ENCODE measurements at regions not wholly inside any gene's neighbourhood (a gene's known extent, or its start where the extent isn't known, plus 50 kb on each side); places are given as distances from the start of the nearest gene placed in this dataset.

DNA sequence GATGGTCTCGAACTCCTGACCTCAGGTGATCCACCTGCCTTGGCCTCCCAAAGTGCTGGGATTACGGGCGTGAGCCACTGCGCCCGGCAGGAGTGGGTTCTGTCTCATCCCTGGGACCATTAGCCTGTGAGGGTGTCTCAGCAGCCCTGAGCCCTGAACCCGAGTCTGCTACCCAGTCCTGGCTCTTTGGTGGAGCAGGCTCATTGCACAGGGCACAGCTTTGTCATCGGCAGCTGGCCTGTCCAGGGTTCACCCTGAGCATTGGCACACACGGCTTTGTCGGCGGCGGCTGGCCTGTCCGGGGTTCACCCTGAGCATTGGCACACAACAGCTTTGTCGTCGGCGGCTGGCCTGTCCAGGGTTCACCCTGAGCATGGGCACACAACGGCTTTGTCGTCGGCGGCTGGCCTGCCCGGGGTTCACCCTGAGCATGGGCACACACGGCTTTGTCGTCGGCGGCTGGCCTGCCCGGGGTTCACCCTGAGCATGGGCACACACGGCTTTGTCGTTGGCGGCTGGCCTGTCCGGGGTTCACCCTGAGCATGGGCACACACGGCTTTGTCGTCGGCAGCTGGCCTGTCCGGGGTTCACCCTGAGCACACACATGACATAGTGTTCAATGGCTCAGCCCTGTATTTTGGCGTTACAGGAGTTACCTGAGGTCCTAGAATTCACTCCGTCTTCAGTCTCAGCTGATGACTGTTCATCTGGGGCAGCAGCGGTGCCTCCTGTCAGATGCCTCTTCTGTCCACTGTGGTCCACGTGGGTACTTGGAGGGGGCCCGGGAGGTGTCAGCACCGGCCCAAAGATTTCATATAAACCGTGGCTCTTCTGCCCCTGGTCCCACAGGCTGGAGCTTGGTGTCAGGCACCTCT, 1082.5 kb downstream of the BRD1 start:
- no peak for DNase-seq

DNA sequence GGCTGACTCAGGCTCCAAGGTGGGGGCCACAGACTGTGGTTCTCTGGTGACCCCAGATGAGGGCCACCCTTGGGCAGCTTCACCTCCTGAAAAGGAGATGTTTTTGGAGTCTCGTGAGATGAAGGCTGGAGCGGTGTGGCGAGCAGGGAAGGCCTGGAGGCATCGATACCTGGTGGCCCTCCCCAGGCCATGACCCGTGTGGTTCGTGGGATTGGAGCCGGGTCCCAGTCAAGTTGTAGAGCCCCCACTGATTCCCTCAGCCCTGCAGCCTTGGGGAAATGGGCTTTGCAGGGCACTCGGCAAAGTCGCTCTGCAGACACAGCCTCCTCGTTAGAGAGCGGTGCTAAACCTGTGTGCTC, 1083.4 kb downstream of the BRD1 start:
- no peak for DNase-seq

DNA sequence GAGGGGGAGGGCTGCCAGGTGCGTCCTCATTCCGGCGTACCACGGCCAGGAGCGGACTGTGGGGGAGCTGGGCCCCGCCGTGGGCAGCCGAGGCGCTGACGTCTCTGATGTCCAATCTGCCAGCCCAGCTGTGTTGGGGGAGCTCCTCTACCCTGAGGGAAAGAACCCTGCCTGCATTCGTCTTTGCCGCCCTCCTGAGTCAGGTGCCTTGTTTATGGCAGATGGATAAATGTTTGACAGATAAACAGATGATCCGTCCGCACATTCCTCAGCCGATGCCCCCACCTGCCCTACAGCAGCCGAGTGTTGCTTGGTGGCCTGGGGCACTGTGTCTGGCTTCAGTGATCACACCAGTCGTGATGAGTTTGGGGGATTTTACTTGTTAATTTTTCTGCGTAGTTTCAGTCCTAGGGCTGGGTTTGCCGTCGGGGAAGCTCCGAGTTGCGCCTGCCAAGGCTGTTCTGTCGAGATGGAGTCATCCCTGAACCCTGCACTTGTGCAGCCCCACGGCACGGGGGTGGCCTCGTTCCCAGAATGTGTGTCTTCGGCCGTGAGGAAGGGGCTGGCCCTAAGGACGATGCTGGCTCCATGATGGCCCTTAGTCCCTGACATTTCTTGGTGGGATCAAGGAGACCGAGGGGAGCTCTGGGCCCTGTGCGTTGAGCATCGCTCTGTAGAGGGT, 1083.9 kb downstream of the BRD1 start:
- no peak for DNase-seq

DNA sequence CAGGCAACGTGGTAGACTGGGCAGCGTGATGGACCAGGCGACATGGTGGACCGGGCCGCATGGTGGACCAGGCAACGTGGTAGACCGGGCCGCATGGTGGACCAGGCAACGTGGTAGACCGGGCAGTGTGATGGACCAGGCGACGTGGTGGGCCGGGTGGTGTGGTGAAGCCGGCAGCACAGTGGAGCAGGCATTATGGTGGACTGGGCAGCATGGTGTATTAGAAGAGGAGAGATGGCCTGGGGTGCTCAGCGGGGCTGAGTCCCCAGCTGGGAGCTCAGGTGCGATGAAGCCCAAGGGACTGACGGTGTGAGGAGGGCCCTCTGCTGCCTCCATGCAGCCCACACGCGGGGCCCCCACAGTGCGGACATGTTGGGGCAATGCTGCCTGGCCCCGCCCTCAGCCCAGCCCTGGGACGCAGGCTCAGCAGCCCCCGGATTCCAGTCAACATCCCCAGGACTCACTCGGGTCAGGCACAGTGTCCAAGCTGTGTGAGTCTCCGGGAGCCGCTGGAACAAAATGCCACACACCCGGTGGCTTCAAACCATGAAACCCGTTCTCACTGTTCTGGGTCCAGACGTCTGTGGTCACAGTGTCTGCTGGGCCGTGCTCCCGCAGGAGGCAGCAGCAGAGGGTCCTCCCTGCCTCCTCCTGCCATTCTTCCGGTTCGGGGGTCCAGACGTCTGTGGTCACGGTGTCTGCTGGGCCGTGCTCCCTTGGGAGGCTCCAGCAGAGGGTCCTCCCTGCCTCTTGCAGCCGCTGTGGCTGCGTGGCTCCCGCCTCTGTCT, 1084.9 kb downstream of the BRD1 start:
- no peak for DNase-seq

DNA sequence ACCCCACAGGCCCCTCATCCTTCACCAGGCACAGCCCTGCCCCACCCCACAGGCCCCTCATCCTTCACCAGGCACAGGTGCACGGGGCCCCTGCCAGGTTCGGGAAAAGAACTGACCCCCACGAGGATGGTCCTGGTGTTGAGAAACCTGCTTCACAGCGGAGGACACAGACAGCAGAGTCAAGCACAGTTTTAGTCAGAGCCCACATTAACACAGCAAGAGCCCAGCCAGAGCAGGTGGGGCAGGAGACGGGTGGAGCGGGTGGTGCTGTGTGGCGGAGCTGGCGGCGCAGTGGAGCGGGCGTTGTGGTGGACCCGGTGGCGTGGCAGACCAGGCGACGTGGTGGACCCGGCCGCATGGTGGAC, 1085.5 kb downstream of the BRD1 start:
- DNase-seq, result no peak

DNA sequence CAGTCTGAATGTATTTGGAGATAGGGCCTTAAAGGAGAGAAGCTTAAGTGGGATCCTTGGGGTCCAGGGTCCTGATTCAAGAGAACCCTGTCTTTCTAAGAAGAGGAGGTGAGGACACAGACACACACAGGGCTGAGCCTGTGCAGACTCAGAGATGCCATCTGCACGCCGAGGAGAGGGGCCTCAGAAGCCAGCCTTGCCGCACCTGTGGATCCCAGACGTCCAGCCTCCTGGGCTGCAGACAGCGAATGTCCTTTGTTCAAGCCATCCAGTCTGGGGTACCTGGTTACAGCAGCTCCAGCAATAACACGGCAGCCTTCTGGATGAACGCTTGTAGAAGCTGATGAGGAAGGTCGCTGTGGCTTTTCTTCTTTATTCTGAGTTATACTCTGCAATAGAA, 1086.1 kb downstream of the BRD1 start:
- DNase-seq, result no peak

DNA sequence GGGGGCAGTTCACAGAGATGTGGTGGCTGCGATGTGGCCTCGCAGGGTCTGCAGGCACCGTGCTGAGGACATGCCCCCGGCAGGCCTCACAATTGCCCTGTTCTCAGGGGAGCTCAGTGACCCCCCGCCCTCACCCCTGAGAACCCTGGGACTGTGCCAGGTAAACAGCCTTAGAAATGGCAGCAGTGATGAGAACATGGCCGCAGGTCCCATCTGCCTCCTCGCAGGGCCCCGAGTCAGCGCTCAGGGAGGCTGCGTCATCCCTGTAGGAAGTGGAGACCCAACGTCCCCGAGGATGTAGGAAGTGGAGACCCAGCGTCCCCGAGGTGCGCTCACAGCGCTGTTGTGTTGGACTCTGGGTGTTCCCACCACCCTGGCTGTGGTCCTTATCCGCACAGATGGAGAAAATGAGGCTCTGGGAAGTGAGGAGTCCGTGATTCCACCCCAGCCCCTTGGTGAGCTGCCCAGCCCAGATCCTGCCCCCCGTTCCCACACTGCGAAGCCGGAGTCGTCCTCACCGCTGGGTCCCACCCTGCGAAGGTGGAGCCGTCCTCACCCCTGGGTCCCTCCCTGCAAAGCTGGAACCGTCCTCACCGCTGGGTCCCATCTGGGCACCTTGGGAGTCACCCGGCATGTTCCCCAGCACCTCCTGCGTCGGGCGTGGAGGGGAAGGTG, 1086.8 kb downstream of the BRD1 start:
- DNase-seq, result no peak

DNA sequence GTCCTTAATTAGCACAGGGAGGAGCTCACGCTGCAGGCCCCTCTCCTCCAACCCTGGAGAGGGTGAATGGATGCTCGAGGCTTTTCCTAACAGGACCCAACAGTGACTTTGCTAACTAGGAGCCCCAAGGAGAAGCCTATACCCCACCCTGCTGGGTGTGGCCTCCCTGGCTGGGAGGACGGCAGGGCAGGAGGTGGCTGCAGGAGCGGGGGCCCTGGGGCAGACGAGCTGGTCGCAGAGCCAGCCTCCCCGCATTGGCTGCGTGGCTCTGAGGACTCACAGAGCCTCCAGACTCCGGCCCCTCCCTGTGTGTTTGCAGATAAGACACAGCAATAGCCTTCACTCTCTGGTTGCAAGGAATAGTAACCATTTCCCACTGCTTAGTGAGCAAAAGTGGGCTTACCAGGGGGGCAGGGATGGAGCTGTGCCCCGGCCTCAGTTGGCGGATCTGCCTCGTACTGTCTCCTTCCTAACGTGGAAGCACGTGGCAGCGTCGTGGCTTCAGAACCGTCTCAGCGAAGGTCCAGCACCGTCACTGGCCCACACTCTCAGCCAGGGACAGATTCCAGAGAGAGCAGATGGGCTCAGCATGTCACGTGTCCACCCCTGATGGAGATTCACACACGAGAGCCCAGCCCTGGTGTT, 1087.5 kb downstream of the BRD1 start:
- no peak for DNase-seq

DNA sequence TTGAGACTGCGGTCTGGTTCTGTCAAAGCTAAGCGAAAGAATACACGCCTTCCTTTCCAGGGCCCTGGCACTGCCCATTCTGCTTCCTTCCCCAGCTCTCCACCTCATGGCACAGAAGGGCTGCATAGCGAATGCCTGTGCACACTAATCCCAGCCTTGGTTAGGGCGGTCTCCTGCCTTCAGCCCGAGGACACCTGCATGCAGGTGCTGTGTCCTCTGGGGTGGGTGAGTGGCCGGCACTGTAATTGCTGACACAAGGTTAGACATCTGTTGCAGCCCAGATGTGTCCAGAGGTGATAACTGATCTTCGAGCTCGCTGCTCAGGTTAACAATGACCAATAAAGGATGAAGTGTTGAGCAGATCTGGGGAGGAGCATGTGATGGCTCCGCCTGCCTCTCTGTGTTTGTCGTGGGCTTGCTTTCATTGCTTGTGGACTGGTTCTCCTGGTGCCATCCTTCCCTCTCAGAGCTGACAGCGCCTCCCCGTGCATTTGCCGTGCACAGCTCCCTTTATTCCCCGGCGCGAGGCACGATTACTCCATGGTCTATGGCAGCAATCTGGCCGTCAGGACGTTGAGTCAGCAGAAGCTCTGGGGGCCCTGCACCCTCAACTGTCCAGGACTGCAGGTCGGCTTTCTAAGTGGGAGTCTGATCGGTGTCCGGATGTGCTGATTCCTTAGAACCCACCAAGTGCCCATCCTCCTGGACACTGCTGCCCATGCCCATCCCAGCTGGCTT, 1088.2 kb downstream of the BRD1 start:
- no peak for DNase-seq

DNA sequence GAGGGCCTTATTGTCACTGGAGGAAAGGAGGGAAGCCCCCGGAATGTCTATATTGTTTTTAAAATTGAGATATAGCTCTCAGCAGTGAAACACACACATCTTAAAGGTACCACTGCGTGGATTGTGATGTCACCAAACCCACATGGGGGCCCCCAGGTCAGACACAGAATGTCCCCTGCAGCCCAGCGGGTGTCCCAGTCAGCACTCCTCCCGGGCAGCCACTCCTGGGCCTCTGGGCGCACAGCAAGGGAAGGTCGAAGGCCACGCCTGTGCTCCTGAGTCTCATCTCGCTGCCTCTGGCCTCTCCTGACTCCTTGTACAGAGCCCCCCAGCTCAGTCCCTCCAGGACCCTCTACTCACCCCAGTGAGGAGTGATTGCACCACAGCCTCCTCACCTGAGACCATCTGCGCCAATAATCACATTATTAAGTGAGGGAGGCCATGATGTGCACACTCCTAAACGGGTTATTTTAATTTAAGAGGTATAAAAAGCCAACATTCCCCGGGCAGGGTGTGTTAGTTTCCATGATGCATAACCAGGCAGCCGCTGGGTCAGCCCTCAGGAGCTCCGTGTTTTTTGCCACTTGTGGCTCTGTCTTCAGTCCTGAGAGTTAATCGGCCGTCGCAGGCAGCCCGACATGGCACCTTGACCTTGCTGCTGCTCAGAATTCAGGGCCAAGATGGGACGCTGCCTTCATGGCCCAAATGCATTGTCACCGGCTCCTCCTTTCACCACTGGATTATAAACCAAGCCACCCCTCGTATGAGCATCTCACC, 1089.3 kb downstream of the BRD1 start:
- no peak for DNase-seq

DNA sequence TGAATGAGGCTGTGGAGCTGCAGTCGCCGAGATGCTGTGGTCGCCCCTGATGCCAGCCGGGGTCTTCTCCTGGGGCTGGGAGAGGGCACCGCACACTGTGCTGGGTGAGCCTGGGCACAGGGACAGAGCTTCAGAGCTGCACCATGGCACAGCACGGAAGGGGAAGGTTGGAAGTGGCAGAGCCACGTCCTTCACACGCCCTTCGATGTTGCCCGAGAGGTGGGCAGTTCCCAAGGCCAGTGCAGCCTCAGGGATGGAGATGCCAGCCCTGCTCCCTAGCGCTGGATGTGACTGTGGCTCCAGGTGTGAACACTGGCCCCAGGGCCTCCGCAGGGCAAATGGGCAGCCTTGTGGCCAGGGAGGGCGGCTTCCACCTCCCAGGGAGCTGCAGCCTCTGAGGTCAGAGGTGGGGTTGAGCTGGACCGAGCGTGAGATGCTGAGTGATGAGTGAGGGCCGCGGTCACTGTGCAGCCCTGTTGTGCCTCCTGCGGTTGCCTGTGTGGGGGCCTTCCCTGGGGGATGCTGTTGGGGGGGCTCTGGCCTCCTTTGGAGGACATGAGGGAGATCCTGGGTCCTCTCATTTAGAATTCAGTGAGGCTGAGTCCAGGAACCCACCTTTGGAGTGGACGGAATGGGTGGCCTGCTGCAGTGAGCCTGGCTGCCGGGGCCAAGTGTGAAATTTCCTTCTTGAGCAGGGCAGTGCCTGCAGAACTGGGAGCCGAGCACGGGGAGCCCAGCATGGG, 1090.0 kb downstream of the BRD1 start:
- DNase-seq, result no peak

DNA sequence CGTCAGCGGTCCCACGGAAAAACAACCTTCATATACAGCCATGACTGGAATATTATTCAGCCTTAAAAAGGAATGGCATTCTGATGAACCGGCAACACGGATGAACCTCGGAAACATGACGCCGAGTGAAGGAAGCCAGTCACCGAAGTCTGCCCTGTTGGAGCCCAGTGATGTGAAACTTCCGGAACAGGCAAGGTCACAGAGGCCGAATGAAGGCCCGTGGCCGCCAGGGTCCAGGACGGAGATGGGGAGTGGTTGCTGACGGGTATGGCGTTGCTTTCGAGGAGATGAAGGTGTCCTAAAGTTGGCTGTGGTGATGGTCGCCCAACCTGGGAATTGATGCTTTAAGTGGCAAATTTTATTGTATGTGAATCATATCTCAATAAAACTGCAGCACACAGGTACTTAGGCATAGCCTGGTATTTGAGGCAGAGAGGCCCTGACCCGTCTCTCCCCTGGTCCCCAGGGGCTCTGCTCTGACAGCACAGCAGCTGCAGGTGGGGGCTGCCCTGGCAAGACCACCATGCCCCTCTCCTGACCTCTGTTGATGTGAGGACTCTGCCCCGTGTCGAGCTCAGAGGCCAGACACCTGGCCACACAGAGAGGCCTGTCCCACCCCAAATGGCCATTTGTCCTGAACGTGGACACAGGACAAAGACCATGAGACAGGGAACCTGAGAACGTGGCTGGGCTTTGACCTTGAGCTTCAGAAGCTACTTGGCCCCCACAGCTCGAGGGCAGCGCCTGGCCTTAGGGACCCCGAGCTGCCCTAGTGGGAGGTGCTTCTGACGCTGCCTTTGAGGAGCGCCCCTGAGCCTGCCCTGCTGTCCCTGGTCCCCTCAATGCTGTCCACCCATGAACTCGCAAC, 1090.8 kb downstream of the BRD1 start:
- no peak for DNase-seq

DNA sequence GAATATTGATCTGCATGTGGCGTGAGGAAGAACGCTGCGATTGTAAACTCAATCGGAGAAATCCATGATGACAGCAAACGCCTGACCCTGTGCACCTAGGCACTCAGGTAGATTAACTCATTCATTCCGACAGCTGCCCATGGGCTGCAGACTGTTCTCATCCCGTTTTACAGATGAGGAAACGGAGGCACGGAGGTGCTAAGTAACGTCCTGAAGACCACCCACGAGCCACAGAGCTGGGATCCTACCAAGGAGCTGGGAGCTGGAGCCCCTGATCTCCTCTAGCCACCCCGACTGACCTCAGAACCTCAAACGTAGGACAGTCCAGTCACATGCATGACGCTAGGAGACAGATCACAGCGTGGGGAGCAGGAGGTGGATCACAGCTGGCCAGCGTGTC, 1092.7 kb downstream of the BRD1 start:
- DNase-seq, result no peak

DNA sequence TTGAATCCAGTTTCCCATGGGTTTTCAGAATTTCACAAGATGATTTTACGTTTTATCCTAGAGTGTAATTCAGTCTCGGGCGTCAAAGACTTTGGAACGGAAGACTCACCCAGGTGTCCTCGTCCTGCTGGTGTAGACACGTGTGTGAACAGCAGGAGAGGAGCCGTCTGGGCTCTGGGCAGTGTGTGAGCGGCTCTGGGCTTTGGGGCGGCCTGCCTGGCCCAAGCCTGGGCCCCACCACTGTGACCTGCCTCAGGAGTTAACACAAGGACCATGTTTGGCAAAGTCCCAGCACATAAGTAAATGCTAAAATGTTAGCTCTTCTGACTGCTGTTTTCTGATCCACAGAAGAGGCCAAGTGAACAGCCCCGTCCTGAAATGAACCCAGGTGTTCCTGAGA, 1093.3 kb downstream of the BRD1 start:
- no peak for DNase-seq

DNA sequence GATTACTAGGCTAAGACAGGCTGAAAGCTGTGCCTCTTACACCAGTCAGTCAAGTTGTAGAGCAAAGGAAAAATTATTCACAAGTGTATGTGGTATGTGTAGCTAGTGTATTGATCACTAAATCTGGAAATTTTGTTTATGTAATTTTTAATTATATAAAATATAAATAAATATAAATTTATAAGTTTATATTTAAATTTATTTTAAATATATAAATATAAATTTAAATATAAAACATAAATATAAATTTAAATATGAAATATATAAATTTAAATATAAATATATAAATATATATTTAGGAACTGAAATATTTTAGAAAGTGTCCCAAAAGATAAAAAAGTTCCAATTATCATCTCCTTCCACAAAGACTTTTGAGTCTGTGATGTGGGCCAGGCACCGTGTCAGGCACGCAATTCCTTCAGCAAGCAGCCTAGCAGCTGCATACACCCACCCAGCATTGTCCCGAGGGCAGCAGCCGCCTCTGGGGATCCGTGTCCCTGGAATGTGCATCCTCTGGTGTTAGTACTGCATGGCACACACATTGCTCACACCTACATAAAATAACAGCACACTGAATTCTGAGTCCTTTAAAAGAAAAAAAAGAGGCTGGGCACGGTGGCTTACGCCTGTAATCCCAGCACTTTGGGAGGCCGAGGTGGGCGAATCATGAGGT, 1098.0 kb downstream of the BRD1 start:
- no peak for DNase-seq

DNA sequence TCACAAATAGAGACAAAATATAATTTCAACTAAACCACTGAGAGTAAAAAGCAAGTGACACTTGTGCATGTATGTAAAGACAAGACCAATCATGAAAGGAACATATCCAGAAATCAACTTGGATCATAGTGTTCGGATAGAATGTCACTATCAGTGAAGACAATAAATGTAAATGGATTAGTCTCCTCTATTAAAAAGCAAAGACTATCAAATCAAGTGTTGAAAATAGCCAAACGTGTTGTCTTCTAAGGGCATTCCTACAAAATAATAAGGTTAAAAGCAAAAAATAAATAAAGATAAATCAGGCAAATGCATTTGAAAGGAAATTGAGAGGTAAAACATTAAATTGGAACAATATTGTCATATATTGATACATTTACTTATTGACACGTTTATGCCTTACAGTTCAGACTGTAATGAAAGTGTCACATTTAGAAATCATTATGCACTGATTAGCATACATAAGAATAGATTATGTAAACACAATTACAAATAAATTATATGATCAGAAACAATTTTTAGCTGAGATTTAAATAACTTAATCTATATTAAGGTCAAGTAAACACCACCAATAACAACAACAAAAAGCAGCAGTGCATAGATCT, 1100.1 kb downstream of the BRD1 start:
- DNase-seq, result no peak

DNA sequence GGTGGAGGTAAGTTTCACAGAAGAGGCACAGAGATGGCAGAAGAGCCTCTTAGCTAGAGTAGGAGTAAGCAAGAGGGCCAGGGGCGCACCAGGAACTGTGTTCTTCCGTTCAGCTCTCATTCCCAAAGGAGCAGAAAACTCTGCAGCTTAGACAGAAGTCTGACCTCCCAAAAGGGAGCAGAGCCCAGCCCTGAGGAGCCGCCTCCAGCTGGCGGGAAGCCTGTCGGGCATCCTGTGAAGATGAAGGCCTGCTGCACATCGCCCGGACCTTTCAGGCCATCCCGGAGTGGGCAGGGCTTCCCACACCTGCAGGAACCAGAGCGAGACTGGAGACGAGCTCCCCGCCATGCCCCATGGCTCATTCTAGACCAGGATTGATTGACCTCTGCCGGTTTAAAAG, 1102.8 kb downstream of the BRD1 start:
- DNase-seq, result no peak

DNA sequence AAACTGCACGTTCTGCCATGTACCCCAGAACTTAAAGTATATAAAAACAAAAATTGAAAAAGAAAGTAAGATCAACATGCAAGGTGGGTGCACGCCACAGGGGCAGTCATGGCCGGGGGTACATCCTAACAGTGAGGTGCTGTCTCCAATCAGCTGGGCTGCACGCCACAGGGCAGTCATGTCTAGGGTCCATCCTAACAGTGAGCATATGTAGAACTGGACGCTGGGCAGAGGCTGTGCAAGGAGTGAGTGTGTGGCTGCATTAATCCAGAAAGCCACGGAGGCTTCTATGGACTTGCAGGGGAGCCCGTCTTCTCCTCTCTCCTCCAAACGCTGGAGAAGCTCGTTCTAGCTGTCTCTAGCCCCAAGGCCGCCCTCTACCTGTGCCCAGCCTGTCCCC, 1105.0 kb downstream of the BRD1 start:
- no peak for DNase-seq

DNA sequence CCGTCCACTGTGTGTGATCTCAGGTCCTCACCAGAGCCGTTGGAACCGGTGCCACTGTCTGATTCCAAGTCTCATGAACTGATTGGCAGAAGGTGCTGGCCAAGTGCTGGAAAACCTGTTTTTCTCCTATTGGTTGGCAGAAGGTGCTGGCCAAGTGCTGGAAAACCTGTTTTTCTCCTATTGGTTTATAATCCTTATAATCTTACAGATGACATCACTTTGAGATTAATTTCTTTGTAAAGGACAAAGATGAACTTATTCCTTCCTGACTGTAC, 1106.3 kb downstream of the BRD1 start:
- DNase-seq, result no peak
